ENCODE measurements at regions not wholly inside any gene's neighbourhood (a gene's known extent, or its start where the extent isn't known, plus 50 kb on each side); places are given as distances from the start of the nearest gene placed in this dataset.

DNA sequence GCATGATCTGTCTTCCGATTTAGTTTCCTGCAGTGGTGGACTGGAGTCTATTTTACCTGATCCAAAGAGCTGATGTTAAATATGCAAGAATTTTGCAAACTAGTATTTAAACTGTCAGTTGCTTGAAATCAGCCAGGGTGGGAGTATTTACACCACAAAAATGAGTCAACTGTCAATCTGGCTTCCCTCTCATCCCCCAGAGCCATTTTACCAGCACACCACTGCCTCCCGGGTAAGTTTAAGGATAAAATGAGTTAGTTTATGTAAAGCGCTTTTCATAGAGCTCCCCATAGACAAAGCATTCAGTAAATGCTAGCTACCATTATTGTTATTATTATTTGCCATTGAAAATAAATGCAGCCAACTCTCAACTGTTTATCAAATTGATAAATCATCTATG lies 106.3 kb upstream of the FRMD6 start:
- no peak for TF ChIP-seq NFIC (IDR thresholded peaks at IDR 0.05)
- no peak for TF ChIP-seq RAD21 (IDR thresholded peaks at IDR 0.05; ENCODE audit: low read depth)
- TF ChIP-seq, protein P1, sequence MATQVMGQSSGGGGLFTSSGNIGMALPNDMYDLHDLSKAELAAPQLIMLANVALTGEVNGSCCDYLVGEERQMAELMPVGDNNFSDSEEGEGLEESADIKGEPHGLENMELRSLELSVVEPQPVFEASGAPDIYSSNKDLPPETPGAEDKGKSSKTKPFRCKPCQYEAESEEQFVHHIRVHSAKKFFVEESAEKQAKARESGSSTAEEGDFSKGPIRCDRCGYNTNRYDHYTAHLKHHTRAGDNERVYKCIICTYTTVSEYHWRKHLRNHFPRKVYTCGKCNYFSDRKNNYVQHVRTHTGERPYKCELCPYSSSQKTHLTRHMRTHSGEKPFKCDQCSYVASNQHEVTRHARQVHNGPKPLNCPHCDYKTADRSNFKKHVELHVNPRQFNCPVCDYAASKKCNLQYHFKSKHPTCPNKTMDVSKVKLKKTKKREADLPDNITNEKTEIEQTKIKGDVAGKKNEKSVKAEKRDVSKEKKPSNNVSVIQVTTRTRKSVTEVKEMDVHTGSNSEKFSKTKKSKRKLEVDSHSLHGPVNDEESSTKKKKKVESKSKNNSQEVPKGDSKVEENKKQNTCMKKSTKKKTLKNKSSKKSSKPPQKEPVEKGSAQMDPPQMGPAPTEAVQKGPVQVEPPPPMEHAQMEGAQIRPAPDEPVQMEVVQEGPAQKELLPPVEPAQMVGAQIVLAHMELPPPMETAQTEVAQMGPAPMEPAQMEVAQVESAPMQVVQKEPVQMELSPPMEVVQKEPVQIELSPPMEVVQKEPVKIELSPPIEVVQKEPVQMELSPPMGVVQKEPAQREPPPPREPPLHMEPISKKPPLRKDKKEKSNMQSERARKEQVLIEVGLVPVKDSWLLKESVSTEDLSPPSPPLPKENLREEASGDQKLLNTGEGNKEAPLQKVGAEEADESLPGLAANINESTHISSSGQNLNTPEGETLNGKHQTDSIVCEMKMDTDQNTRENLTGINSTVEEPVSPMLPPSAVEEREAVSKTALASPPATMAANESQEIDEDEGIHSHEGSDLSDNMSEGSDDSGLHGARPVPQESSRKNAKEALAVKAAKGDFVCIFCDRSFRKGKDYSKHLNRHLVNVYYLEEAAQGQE (IDR thresholded peaks at IDR 0.05; ENCODE audit: low read depth) = no peak
- TF ChIP-seq EP300 (IDR thresholded peaks at IDR 0.05; ENCODE audit: borderline replicate concordance) = no peak
- no peak for TF ChIP-seq CEBPB (IDR thresholded peaks at IDR 0.05)
- no peak for TF ChIP-seq FOXM1 (IDR thresholded peaks at IDR 0.05; ENCODE audit: borderline replicate concordance, low read depth)
- TF ChIP-seq TCF12 (IDR thresholded peaks at IDR 0.05; ENCODE audit: low read depth) = no peak
